Heart left ventricle (tissue), 16 donors: ENCODE measurements at regions not wholly inside any gene's neighbourhood (a gene's known extent, or its start where the extent isn't known, plus 50 kb on each side); places are given as distances from the start of the nearest gene placed in this dataset.

Experiments used
- ATAC-seq, 4 donors: fragments of 200-7000 bp; cut with Tn5 transposase; one replicate each; pipeline ENCODE4 v1.9.1; 2020 to 2022; ENCODE audit warnings: moderate library complexity in 4 of 4, mild to moderate bottlenecking in 3 of 4, moderate number of reproducible peaks in 1 of 4
- DNase-seq, 5 donors: peaks; one replicate each; pipeline ENCODE4 v3.0.0-alpha.2; 2020
- H3K27ac ChIP-seq, 12 donors: fragments of 200-600 bp; sonication (generic) in 4 of 12; one replicate each; pipeline versions ENCODE4 v1.5.0 to v1.8.0; 2016 to 2022; ENCODE audit warnings: mild to moderate bottlenecking in 2 of 12
- H3K27me3 ChIP-seq, 9 donors: fragments of 200-600 bp; sonication (generic) in 2 of 9; one replicate each; pipeline versions ENCODE4 v1.5.1 to v1.8.0; 2016 to 2022; ENCODE audit warnings: mild to moderate bottlenecking in 3 of 9
- H3K36me3 ChIP-seq, 9 donors: fragments of 200-600 bp; sonication (generic) in 2 of 9; one replicate each; pipeline versions ENCODE4 v1.5.0 to v1.8.0; 2018 to 2022; ENCODE audit warnings: mild to moderate bottlenecking in 2 of 9
- H3K4me1 ChIP-seq, 12 donors: fragments of 200-600 bp; sonication (generic) in 4 of 12; one replicate each; pipeline versions ENCODE4 v1.5.0 to v1.8.0; 2016 to 2022; ENCODE audit warnings: mild to moderate bottlenecking in 3 of 12
- H3K4me3 ChIP-seq, 12 donors: fragments of 200-600 bp; sonication (generic) in 4 of 12; one replicate each; pipeline versions ENCODE4 v1.5.0 to v1.8.0; 2017 to 2022; ENCODE audit warnings: mild to moderate bottlenecking in 9 of 12, moderate library complexity in 4 of 12
- H3K9me3 ChIP-seq, 12 donors: fragments of 200-600 bp; sonication (generic) in 4 of 12; one replicate each; pipeline versions ENCODE4 v1.5.0 to v1.8.0; 2016 to 2022; ENCODE audit warnings: mild to moderate bottlenecking in 1 of 12
- POLR2A ChIP-seq, 2 donors: fragments of 450-650 bp; IDR thresholded peaks; one replicate each; pipeline ENCODE4 v1.6.1; 2017; ENCODE audit warnings: antibody characterized with exemption in 2 of 2, mild to moderate bottlenecking in 2 of 2, moderate library complexity in 2 of 2
- WGBS, 4 donors: extraction: QIAGEN DNeasy Blood & Tissue Kit in 2 of 4; methylation state at CpG; one replicate each; pipeline versions ENCODE4 v1.1.5 to v1.1.7; 2013 to 2018; 5-methylcytosine and 5-hydroxymethylcytosine counted together
- intact Hi-C, 10 donors: fragments of 100-400 bp; cut with DNase I; formaldehyde crosslinking; loops; one replicate each; pipeline versions ENCODE4 v1.11.1 to v1.14.2; 2022
- TF ChIP-seq, protein P1 (sequence below), 12 donors: fragments of 200-600 bp; sonication (generic) in 4 of 12; IDR thresholded peaks; one replicate each; pipeline versions ENCODE4 v1.5.0 to v1.8.0; 2018 to 2022; ENCODE audit warnings: antibody characterized with exemption in 12 of 12, mild to moderate bottlenecking in 5 of 12
- donor health status: ischemic (EF 13 %, LVEDD 7.1; RV severe dilation, severe dysfunction).
- donor health status: healthy with polysubstance abuse.
- donor health status: DM: no; HTN: yes; CAD: no.
- donor health status: DM: no; HTN: no; CAD: no.
- donor health status: ischemic (EF 25% LVEDD 6.9; RV normal size, moderate dysfunction).
- donor health status: ischemic (EF 25% LVEDD 5.7; RV mildly dilated, moderate dysfunction).
- donor health status: healthy.
- donor health status: DM: yes; HTN: yes; CAD: no.
- donor health status: ischemic (EF 35%, LVEDD 5.7; RV mildly dilated, moderate dysfunction).
- donor health status: nonischemic (EF 11% LVEDD 7.7; RV severe dilation, severe dysfunction).
- donor health status: DM: yes; HTN: yes; CAD: no.
- donor health status: PGD.
- donor health status: ischemic (EF 29% LVEDD 5.4; RV normal size, mild dysfunction).
- donor health status: nonischemic (EF 23%, LVEDD 6.1; RV moderate dilation, normal function).

DNA sequence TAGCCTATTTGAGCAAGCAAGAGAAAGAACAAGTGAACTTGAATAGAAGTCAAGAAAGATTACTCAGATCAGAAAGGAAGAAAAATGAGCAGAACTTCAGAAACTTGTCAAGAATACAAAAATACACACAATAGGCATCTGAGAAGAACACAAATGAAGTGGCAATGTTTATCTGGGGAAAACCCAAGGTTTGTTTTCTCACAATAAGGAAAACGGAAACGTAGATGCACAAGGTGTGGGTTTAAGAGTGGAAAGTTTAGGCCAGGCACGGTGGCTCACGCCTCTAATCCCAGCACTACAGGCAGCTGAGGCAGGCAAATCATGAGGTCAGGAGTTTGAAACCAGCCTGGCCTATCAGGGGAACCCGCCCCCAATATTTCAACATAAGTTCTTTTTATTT is 159.5 kb upstream of the GYPC start:
- no peak for ATAC-seq
- H3K27me3 ChIP-seq = no peaks in the 10 kb centered on the region
- intact Hi-C loops = no loop called here
- no peak overlapping the region for H3K27ac ChIP-seq
- no peak overlapping the region for H3K4me3 ChIP-seq
- no peak for DNase-seq
- H3K4me1 ChIP-seq = no peaks in the 10 kb centered on the region
- no peak for TF ChIP-seq POLR2A (IDR thresholded peaks at IDR 0.05)
- TF ChIP-seq, protein P1, sequence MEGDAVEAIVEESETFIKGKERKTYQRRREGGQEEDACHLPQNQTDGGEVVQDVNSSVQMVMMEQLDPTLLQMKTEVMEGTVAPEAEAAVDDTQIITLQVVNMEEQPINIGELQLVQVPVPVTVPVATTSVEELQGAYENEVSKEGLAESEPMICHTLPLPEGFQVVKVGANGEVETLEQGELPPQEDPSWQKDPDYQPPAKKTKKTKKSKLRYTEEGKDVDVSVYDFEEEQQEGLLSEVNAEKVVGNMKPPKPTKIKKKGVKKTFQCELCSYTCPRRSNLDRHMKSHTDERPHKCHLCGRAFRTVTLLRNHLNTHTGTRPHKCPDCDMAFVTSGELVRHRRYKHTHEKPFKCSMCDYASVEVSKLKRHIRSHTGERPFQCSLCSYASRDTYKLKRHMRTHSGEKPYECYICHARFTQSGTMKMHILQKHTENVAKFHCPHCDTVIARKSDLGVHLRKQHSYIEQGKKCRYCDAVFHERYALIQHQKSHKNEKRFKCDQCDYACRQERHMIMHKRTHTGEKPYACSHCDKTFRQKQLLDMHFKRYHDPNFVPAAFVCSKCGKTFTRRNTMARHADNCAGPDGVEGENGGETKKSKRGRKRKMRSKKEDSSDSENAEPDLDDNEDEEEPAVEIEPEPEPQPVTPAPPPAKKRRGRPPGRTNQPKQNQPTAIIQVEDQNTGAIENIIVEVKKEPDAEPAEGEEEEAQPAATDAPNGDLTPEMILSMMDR (IDR thresholded peaks at IDR 0.05) = no peak
- H3K9me3 ChIP-seq = peaks cover 0 to 20% (median 9%) of the 10 kb centered on the region in 12 donors
- H3K36me3 ChIP-seq = no peaks in the 10 kb centered on the region
- WGBS, 4 donors = 91 to 97% (median 94%) methylated on average over 5 of the region's 5 CpGs

DNA sequence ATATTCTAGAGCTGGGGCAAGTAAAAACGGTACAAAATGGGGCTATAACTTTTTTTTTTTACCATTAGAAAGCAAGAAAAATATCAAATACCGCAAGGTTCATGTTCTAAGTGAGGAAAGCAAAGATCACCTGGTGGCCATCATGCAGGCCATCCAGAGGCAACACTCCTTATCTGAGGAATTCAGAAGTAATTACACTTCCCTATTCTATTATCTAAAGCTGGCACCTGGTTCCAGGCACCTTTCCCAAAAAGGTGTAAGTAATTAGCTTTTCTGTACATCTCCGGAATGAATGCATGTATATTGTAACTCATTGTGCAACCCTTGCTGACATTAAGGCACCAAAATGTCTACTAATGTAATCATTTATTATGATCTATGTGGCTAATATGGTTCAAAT is 152.5 kb upstream of the GYPC start:
- H3K9me3 ChIP-seq = peaks cover 0 to 5% (median 0%) of the 10 kb centered on the region in 12 donors
- WGBS, 4 donors = 81 to 86% (median 83%) methylated on average over 3 of the region's 3 CpGs
- H3K27me3 ChIP-seq = no peaks in the 10 kb centered on the region
- H3K4me1 ChIP-seq = peaks cover 0 to 7% (median 0%) of the 10 kb centered on the region in 12 donors
- H3K27ac ChIP-seq = no peak overlapping the region
- TF ChIP-seq, protein P1 (IDR thresholded peaks at IDR 0.05) = no peak
- TF ChIP-seq POLR2A (IDR thresholded peaks at IDR 0.05) = no peak
- H3K36me3 ChIP-seq = no peaks in the 10 kb centered on the region
- intact Hi-C loops = no loop called here
- no peak for DNase-seq
- no peak overlapping the region for H3K4me3 ChIP-seq
- ATAC-seq = no peak

DNA sequence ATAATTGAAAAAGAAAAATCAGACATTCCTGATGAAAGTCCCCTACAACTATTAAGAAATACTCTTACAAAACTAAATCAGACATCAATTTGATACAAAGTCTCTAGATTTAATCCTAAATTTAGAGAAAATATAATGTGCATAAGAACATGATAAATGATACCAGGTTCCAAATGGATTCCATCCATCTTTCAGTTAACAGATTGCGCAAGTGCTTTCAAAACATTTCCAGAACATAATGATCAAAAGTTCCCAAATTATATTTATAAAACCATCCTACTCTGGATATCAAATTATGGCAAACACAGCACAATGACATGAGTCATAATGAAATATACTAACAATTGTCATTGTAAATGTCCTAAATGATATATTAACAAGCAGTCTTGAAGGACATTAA is 151.0 kb upstream of the GYPC start:
- no peak for DNase-seq
- Histone ChIP-seq H3K9me3 (no peaks in the 10 kb centered on the region), H3K4me3 (no peak overlapping the region), H3K27me3 (no peaks in the 10 kb centered on the region), H3K27ac (no peak overlapping the region), H3K4me1 (peaks cover 0 to 7% (median 0%) of the 10 kb centered on the region in 12 donors), H3K36me3 (no peaks in the 10 kb centered on the region)
- WGBS, 4 donors = 98 to 100% (median 99%) methylated on average over 1 of the region's 1 CpG
- intact Hi-C loops = no loop called here
- TF ChIP-seq POLR2A (IDR thresholded peaks at IDR 0.05) = no peak
- TF ChIP-seq, protein P1 (IDR thresholded peaks at IDR 0.05) = no peak
- no peak for ATAC-seq

DNA sequence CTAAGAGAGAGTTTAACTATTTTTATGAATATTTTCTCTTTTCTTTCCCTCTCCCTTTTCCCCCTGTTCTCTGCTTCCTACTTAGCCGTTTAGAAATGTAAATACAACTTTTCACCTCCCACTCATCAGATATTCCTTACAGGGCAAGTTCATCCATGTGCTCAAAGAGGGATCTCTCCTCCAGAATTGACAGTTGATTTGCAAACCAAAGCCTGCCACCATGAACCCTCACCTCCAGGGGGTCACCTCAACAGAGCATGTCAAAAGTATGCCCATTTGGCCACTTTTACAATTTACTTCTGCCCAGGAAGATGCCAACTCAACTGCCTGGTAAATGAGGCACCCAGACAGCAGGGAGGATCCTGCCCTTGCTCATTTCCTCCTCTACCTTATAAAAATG is 149.2 kb upstream of the GYPC start:
- no peaks in the 10 kb centered on the region for H3K27me3 ChIP-seq
- no peak overlapping the region for H3K4me3 ChIP-seq
- H3K9me3 ChIP-seq = no peaks in the 10 kb centered on the region
- WGBS, 4 donors = 47 to 53% (median 49%) methylated on average over 1 of the region's 1 CpG
- ATAC-seq (no peak), DNase-seq (no peak)
- no peak overlapping the region for H3K27ac ChIP-seq
- intact Hi-C loops = no loop called here
- peaks cover 0 to 7% (median 0%) of the 10 kb centered on the region in 12 donors for H3K4me1 ChIP-seq
- no peaks in the 10 kb centered on the region for H3K36me3 ChIP-seq
- TF ChIP-seq, protein P1 (IDR thresholded peaks at IDR 0.05) = no peak
